Progenitor cell of endocrine pancreas (in vitro differentiated cells): ENCODE measurements at regions not wholly inside any gene's neighbourhood (a gene's known extent, or its start where the extent isn't known, plus 50 kb on each side); places are given as distances from the start of the nearest gene placed in this dataset.

Experiments
- DNase-seq: peaks from one replicate; pipeline ENCODE4 v3.0.0; 2021; ENCODE audit warnings: low spot score; ENCODE audit not compliant: unreplicated experiment
- H3K27ac Mint-ChIP-seq: 2 replicates; pipeline ENCODE4 v1.8.0; 2021; ENCODE audit warnings: mild to moderate bottlenecking, moderate library complexity, mixed read lengths
- H3K27me3 Mint-ChIP-seq: 2 replicates; pipeline ENCODE4 v1.8.0; 2021; ENCODE audit warnings: mixed read lengths
- H3K36me3 Mint-ChIP-seq: 2 replicates; pipeline ENCODE4 v1.8.0; 2022; ENCODE audit warnings: mixed read lengths; ENCODE audit not compliant: insufficient read depth
- H3K4me1 Mint-ChIP-seq: 2 replicates; pipeline ENCODE4 v1.8.0; 2021; ENCODE audit warnings: low read depth, mixed read lengths
- H3K4me3 Mint-ChIP-seq: 2 replicates; pipeline ENCODE4 v1.8.0; 2021; ENCODE audit warnings: low read depth, mild to moderate bottlenecking, moderate library complexity, mixed read lengths
- H3K9me3 Mint-ChIP-seq: 2 replicates; pipeline ENCODE4 v1.8.0; 2021; ENCODE audit warnings: low read depth, mixed read lengths
- TF ChIP-seq, protein P1 (sequence below): fragments of 200-600 bp; sonication (generic); IDR thresholded peaks from one replicate; pipeline ENCODE4 v1.5.0; 2021; ENCODE audit warnings: antibody characterized with exemption, mild to moderate bottlenecking; ENCODE audit not compliant: unreplicated experiment

DNA sequence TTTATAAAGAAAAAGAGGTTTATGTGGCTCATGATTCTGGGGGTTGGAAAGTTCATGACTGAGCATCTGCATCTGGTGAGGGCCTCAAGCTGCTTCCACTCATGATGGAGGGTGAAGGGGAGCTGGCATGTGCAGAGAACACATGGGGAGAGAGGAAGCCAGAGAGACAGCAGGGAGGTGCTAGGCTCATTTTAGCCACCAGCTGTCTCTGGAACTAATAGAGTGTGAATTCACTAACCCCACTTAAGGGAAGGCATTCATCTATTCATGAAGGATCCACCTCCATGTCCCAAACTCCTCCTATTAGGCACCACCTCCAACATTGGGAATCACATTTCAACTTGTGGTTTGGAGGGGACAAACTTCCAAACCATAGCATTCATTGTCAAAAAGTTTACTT, 137.3 kb upstream of the PMEPA1 start:
- Mint-ChIP-seq H3K4me1 (no peaks in the 10 kb centered on the region), H3K4me3 (no peak overlapping the region), H3K27me3 (peaks cover 11% of the 10 kb centered on the region), H3K27ac (no peak overlapping the region), H3K36me3 (no peaks in the 10 kb centered on the region), H3K9me3 (no peaks in the 10 kb centered on the region)
- no peak for DNase-seq
- TF ChIP-seq, protein P1, sequence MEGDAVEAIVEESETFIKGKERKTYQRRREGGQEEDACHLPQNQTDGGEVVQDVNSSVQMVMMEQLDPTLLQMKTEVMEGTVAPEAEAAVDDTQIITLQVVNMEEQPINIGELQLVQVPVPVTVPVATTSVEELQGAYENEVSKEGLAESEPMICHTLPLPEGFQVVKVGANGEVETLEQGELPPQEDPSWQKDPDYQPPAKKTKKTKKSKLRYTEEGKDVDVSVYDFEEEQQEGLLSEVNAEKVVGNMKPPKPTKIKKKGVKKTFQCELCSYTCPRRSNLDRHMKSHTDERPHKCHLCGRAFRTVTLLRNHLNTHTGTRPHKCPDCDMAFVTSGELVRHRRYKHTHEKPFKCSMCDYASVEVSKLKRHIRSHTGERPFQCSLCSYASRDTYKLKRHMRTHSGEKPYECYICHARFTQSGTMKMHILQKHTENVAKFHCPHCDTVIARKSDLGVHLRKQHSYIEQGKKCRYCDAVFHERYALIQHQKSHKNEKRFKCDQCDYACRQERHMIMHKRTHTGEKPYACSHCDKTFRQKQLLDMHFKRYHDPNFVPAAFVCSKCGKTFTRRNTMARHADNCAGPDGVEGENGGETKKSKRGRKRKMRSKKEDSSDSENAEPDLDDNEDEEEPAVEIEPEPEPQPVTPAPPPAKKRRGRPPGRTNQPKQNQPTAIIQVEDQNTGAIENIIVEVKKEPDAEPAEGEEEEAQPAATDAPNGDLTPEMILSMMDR, result no peak

DNA sequence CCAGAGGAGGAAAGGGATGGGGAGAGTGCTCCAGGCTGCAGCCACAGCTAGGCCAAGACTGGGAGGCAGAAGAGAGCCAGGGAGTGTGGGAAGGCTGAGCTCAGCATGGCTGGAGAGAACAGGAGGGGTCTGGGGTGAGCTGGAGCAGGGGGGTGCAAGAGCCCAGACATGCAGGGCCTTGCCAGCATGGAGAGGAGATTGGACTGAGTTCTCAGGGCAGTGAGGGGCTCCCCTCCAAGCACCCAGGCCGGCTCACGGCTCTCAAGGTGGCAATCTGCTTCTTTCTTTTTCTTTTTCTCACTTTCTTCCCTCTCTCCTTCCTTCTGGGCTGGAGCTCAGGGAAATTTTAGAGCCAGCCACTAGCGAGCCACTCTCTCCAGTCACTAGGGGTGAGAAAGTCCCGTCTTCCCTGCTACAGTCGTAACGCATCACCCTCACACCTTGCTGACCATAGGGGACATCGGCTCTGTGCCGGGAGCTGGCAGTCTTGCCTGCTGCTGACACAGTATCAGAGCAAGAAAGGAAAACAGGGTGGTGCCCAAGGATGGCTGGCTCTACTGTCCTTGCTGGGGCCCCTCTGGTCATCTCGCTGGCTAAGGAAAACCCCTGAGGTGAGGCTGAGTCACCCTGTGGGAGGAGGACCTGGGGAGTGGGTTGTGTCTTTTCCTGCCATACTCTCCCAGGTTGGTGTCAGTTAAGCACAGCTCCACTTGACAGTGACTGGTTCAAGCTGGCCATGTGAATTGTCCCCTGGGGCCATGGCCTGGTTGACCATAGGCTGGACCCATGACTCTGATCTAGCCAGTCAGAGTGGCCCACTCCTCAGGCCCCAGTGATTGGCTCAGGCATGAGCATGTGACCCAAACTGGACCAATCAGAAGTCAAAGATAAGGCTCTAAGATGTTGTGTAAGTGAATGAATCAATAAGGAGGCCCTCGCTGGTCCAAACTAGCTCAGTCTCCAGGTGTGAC, 135.1 kb upstream of the PMEPA1 start:
- Mint-ChIP-seq H3K36me3 (no peaks in the 10 kb centered on the region), H3K9me3 (no peaks in the 10 kb centered on the region), H3K27ac (no peak overlapping the region), H3K4me3 (no peak overlapping the region), H3K27me3 (peaks cover 11% of the 10 kb centered on the region), H3K4me1 (no peaks in the 10 kb centered on the region)
- peak; percentile 3 for DNase-seq
- TF ChIP-seq, protein P1, result no peak

DNA sequence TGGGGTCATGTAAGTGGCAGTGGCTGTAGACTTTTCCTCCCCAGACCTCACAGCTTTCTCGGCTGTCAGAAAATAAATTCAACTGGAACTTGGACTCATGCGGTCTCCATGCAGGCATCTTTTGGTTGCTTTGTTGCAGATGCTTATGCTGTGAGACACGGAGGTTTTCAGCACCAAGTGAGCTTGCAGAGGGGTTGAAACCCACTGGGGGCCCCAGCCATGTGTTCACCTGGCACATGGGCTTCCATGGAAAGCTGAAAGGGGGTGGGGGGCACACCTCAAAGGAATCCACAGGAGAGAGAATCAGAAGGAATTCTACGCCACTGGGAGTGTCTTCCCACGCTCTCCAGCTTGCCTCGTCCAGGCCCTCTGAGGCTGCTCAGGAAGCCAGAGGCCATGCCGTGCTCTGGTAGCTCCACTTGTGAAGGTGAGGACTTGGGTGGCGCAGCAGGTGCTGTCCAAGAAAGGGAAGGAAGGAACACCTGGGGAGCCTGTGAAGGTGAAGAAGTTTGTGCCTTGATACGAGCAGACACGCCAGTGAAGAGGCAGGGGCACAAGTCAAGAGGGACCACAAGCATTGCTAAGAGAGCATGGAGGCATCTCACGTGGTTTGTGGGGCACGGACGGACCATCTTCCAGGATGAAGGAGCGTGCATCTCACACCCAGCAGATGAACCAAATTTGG, 134.3 kb upstream of the PMEPA1 start:
- no peak overlapping the region for H3K4me3 Mint-ChIP-seq
- no peaks in the 10 kb centered on the region for H3K9me3 Mint-ChIP-seq
- peaks cover under 1% of the 10 kb centered on the region for H3K4me1 Mint-ChIP-seq
- TF ChIP-seq, protein P1, result no peak
- H3K27me3 Mint-ChIP-seq, result peaks cover 13% of the 10 kb centered on the region
- no peaks in the 10 kb centered on the region for H3K36me3 Mint-ChIP-seq
- peak; percentile 4 for DNase-seq
- no peak overlapping the region for H3K27ac Mint-ChIP-seq

DNA sequence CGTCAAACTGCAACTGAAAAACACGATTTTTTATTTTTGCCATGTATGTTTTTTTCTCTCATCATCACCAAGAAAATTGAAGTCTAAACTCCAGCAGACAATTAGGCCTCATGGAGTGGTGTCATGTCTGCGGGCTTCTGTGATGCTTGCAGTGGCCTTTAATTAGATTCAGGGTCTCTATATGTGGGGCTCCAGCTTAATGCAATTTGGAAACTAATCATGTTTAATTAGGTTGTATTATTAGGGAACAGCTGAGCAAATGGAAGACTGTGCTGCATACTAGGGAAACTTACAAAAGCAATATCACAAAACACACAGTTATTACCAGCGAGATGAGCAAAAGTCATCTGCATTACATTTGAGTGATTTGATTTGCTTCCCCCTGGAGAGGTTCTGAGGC, 132.9 kb upstream of the PMEPA1 start:
- H3K36me3 Mint-ChIP-seq, result no peaks in the 10 kb centered on the region
- TF ChIP-seq, protein P1, result no peak
- no peak overlapping the region for H3K27ac Mint-ChIP-seq
- peaks cover 17% of the 10 kb centered on the region for H3K27me3 Mint-ChIP-seq
- no peaks in the 10 kb centered on the region for H3K9me3 Mint-ChIP-seq
- H3K4me1 Mint-ChIP-seq, result peaks cover 2% of the 10 kb centered on the region
- no peak for DNase-seq
- H3K4me3 Mint-ChIP-seq, result no peak overlapping the region

DNA sequence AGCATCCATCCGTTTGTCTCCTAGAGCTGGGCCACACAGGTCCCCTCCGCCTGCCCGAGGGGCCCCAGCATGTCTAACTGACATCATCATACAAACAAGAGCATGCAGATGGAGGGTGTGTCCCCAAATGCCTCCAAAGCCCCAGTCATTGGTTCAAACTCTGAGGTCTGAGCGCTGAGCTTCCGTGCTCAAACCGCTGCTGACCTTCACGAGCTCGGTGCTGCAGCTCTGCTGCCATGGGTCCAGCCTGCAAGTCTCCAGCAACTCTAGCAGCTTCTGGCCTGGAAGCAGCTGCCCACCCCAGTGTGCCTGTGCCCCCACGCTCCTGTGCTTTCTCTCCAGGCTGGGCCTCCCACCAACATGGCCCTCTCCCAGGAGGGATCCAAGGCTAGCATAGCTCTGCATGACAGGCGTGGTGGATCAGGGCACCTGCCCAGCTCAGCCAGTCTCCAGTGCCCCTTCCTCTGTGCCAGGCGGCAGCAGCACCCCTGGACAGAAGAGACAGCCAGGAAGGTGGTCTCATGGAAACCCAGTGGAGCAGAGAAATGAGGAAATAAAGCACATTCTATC, 131.6 kb upstream of the PMEPA1 start:
- Mint-ChIP-seq H3K27me3 (peaks cover 19% of the 10 kb centered on the region), H3K36me3 (no peaks in the 10 kb centered on the region), H3K9me3 (no peaks in the 10 kb centered on the region), H3K4me3 (no peak overlapping the region), H3K27ac (no peak overlapping the region), H3K4me1 (peaks cover 2% of the 10 kb centered on the region)
- TF ChIP-seq, protein P1, result no peak
- DNase-seq, result peak; percentile 1
